ENCODE measurements at regions not wholly inside any gene's neighbourhood (a gene's known extent, or its start where the extent isn't known, plus 50 kb on each side); places are given as distances from the start of the nearest gene placed in this dataset.

DNA sequence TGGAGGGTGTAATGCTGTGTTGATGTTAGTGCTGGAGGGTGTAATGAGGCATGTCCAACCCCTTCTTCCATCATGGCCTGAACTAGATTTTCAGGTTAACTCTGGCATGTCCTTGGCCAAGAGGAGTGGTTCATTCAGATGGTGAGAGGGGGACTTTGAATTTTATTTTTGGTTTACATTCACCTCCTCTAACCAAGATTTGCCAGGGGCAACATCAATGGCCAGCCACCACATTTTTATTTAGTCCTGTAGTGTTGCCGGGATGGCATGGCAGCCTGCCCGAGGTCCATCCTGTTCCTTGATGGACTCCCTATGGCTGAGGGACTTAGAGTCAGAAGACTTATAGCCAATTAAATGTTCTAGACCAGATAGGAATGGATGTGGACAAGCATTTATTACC, 484.6 kb upstream of the HS6ST1 start:
- no peak for DNase-seq

GRCh38 chr2:128805237-128805636, 486.6 kb upstream of the HS6ST1 start:
- DNase-seq = no peak

GRCh38 chr2:128805918-128806317, 487.2 kb upstream of the HS6ST1 start:
- DNase-seq = no peak

- no peak for DNase-seq
These were observed 488.6 kb upstream of the HS6ST1 start for GRCh38 chr2:128807317-128807716.

- no peak for DNase-seq
These were observed 490.0 kb upstream of the HS6ST1 start for GRCh38 chr2:128808462-128809258.

DNA sequence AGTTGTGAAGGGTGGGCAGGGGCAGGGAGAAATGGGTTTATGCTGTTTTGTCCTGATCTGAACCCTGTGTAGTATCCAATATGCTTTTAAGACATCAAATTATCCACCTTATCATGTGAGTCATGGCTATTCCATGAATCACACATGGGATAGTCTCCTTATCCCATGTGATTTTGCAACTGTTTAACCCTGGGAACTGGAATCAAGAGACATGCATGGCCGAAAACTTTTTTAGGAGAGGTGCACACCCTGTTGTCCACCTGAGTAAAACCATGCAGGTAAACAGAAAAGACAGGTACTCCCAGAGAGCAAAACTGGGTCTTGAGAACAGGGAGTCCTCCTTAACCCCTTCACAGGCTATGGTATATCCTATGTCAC, 490.6 kb upstream of the HS6ST1 start:
- no peak for DNase-seq

- no peak for DNase-seq
These were observed 491.2 kb upstream of the HS6ST1 start for GRCh38 chr2:128809880-128810279.

DNA sequence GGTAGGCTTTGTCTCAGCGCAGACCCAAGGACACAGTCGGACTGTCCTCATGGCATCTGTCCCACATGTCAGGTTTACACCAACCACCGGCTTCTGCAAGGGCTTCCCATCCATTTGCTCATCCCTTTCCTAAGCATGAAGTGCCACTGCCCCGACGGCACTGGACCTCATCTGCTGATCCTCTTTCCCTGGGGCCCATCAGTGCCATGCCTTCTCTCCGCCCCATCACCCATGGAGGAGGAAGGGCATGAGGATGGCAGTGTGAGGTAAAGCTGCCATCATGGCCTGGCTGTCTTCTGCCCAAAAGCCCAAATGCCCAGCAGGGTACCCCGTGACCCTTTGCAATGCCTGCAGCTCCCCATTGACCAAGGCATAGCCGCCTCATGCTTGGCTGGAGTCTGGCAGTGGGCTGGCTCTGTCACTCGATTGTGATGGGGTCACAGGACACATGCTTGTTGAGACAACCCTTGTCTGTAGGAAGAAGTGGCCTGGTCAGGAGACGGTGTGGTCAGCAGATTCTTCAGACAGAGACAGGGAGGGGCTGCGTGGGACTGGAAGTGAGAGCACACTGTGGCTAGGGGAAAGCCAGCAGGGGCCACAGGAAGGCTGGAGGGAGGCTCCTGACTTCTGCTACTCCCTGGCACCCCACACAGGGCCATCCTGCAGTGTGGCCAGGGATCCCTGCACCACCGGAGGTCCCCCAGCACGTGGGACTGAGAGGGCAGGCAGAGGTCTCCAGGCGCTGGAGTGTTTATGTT, 493.7 kb upstream of the HS6ST1 start:
- no peak for DNase-seq

DNA sequence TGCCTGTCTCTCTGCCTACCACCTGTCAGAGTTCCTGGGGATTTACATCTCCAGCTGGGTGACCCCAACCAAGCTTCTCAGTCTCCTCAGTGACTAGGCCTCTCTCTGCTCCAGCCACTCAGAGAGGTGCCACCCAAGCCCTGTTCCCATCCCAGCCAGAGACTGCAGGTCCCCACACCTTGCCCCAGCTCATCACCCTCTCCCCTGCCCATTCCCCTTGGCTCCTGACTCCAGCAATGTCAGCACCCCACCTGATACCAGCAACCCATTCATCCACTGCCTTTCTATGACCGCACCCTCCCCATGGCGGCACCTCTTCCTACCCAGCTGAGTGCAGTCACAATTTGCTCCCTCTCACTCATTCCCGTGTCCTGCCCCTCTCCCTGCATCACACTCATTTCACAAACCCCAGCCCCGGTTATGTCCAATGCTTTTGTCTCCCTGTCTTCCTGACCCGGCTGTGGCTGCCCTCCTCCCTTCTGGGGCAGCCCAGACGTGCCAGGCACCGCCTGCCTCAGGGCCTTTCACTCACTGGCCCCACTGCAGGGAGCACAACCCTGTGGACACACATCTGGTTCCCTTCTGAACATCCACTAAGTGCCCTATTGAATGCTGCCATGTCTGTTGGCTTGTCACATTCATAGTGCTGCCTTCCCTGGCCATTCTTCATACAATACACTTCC, 494.8 kb upstream of the HS6ST1 start:
- no peak for DNase-seq

GRCh38 chr2:128815248-128815647, 496.6 kb upstream of the HS6ST1 start:
- no peak for DNase-seq

GRCh38 chr2:128817171-128817570, 498.5 kb upstream of the HS6ST1 start:
- DNase-seq = no peak

DNA sequence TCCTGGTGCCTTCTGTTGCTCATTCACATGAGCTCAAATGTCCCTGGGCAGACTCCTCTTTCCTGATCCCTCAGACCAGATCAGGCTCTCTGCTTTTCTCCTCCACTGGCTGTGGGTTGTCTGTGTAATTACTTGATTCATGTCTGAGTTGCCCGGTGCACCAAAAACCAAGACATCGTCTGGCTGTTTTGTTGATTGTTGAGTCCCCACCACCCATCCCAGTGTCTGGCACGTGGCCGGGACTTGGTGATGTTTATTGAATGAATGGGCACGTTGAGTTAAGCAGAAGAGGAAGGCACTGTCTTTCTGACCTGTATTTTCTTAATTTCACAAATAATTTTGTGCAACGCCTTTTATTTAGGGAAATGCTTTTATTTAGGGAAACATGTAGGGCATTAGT, 499.1 kb upstream of the HS6ST1 start:
- no peak for DNase-seq

DNA sequence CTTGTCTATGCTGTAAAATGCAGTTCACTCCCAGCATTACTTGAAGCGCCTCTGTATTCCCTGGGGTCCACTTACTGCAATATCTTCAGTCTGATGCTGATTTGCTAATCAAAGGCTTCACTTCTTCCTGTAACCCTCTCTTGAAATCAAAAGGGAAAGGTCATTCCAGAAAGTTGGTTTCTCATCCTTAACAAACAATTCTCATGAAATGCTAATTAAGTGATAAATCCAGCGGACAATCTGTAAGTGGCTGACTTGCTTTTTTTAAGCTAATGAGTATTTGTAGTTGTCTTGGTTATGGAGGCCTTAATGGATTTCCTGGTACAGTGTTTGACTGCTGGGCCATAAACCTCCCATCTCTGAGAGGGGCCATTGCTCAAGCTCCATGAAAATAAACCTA, 499.6 kb upstream of the HS6ST1 start:
- DNase-seq = no peak

DNA sequence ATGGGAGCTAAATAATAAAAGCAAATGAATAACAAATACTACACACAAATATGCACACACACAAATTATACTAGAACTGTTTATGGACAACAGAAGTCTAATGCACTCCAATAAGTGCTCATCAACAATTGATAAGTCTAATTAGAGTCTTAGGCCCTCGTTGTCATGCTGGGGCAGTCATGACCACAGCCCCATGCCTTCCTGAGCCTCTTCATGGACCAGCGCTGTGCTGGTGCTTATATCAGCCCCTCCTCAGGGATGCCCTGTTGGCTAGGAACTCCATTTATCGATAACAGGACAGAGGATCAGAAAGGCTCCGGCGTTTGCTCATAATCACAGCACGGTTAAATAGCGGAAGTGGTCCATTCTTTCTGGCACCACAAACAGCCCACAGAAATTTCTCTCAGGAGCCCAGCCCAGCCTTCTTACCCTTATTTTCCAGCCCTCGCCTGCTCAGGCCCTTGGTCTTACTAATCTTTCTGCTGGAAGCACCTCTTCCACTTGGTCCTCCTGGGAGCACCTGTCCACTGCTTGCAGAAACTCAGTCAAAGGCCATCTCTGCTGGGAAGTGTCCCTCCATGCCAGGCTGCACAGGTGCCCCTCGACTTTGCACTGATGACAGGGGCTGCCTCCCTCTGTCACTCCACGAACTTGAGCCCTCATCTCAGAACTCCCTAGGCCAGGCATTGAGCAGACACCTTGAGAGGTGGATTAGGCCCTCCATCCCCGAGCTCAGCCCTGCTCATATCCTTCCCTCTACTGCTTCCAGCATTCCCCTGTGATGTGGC, 500.2 kb upstream of the HS6ST1 start:
- no peak for DNase-seq

DNA sequence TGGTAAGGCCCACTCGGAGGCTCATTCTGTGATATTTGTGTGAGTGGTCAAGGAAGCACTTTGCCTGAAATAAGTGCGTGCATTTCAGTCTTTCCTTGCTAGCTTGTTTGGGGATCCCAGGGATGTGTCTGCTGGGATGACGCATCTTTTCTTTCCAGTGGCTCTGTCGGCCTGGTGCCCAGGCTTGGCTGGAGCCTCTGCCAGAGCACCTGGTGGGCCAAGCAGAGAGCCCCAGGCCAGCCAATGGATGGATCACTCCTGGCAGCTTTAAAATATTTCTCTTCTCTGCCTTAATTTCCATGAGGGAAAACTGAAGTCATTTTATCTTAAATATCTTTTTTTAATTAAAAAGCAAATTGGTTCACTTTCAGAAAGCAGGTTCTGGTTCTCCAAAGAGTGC, 501.8 kb upstream of the HS6ST1 start:
- no peak for DNase-seq

DNA sequence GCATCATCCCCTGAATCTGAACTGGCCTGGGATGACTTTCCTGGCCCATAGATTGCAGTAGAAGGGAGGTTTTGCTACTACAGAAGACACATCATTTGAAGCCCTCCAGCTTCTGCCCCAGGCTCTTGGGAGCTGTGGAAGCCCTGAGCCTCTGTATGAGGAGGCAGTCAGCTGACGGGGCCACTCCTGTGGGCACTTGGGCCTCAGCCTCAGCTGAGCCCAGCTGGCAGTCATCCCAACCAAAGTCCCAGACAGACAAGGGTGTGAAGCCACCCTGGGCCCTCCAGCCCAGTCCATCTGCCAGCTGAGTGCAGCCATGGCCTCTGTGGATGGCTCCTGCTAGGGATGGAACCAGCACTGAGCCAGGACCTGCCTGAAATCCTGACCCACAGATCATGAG, 502.3 kb upstream of the HS6ST1 start:
- no peak for DNase-seq

DNA sequence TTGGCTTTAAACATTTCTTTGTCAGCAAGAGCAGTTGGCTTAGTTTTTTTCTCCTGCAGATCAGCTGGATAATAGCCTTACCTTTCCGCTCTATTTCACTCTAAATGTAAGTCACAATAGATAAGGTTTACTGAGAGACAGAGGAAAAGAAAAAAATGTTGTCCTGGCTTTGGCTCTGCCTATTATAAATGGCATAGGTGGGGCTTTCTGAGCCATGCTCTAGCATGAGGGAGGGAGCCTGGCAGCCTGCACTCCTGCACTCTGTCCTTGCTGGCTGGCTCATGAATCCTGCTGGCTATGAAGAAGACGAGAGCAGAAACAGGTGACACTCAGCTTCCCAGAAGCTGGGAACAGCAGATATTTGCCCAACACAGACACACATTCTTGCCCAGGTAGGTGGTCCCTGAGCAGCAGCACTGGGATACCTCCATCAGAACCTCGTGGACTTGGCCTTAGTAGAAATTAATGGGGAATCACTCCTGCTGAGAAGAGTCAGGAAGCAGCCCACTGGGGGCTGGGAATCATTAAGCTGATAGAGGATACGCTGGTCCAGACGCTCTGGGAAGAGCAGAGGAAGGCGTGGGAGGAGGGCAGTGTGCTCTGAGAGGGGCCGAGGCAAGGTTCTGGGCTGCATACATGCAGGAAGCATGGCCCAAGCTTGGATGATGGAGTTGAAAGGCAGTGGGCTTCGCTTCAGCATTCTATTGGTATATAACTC, 514.4 kb upstream of the HS6ST1 start:
- no peak for DNase-seq

GRCh38 chr2:128833664-128834027, 515.0 kb upstream of the HS6ST1 start:
- no peak for DNase-seq

DNA sequence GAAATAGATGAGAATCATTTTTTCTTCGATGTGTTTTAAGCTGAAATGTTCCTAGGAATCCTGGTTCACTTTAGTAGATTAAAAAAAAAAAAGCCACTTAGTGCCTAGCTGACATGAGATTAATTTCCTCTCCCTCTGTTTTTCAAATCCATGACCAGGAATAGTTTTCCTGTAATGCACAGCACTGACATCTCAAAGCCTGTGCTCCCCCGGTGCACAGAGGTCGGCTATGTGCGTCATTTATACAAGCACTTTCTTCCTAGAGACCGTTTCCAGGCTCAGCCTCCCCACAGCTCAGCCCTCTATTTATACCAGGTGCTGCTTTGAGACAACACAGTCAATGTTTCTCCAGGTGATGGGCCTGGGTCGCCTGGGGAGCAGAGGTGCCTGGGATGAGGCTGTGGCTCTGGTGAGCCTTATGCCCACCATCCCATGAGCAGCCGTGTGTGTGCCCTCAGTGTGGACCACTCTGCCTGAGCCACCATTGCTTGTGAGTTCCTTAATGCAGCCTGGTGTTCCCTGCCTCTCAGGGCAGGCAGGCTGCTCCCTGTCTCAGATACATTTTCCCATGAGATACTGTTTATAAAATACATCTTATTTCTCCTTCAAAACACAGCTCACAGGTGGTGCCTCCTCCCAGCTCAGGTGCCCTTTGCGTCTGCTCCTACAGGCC, 515.7 kb upstream of the HS6ST1 start:
- no peak for DNase-seq

DNA sequence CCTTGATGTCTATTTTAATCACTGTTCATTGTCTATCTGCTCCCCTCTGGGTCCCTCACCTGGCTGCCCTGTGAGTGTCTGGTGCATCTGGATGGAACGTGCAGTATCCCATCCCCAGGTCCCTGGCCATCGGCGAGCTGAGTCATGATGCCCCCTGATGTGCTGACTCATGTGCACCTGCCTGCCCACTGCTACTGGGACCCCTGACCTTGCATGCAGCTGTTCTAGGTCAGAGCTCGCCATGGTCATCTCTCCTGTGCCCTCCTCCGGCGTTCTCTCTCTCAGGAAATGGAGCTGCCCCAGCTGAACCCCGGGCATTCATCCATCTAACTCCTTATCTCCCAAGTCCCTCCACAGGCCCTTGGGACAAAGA, 516.2 kb upstream of the HS6ST1 start:
- DNase-seq = no peak

GRCh38 chr2:128835342-128835855, 516.7 kb upstream of the HS6ST1 start:
- DNase-seq = no peak

DNA sequence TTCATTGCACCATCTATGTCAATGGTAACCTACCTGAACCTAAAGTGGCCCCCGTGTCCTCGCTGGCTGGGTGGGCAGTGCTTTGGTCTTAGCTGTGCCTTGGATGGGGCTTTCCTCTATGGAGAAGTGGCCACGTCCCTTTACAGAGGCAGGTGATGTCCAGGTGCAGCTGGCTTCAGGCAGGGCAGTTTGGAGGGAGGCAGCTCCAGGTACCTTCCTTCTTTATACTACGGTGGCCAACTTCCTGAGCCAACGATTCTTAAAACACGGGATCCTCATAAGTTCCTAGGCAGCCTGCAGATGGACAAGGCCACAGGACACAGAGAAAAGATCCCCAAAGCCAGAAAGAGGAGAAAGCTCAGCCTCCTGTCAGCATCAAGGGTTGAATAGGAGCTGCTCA, 517.3 kb upstream of the HS6ST1 start:
- no peak for DNase-seq

Measured in GDM1 (cell line).